ENCODE measurements at regions not wholly inside any gene's neighbourhood (a gene's known extent, or its start where the extent isn't known, plus 50 kb on each side); places are given as distances from the start of the nearest gene placed in this dataset.

GRCh38 chr6:6376845-6377244, 56.4 kb upstream of the F13A1 start:
- Histone ChIP-seq H3K27ac (ENCODE audit: low read depth in 1 of 2, low read length in 2 of 2) (no peak overlapping the region), H3K4me3 (ENCODE audit: low read depth in 1 of 3, low read length in 3 of 3) (no peak overlapping the region), H3K9ac (ENCODE audit: low read depth in 1 of 2, low read length in 2 of 2) (no peak overlapping the region), H3K27me3 (ENCODE audit: control insufficient read depth in 4 of 4, insufficient read depth in 4 of 4, low read length in 3 of 4) (no peaks in the 10 kb centered on the region), H3K9me3 (ENCODE audit: control insufficient read depth in 4 of 4, low read length in 3 of 4) (no peaks in the 10 kb centered on the region), H3K36me3 (ENCODE audit: control insufficient read depth in 4 of 4, insufficient read depth in 3 of 4, low read depth in 1 of 4, low read length in 3 of 4) (no peaks in the 10 kb centered on the region), H3K4me1 (ENCODE audit: control insufficient read depth in 4 of 4, insufficient read depth in 4 of 4, low read length in 3 of 4) (no peaks in the 10 kb centered on the region)
- DNase-seq (ENCODE audit: low spot score): no peak
- 63% methylated on average over 6 of the region's 6 CpGs for WGBS
- TF ChIP-seq SP1 (IDR thresholded peaks at IDR 0.05) (no peak), RAD21 (IDR thresholded peaks at IDR 0.05) (peak; percentile 45 to 64)

GRCh38 chr6:6377621-6378020, 57.2 kb upstream of the F13A1 start:
- H3K36me3 ChIP-seq (ENCODE audit: control insufficient read depth in 4 of 4, insufficient read depth in 3 of 4, low read depth in 1 of 4, low read length in 3 of 4): no peaks in the 10 kb centered on the region
- H3K9me3 ChIP-seq (ENCODE audit: control insufficient read depth in 4 of 4, low read length in 3 of 4): no peaks in the 10 kb centered on the region
- H3K4me1 ChIP-seq (ENCODE audit: control insufficient read depth in 4 of 4, insufficient read depth in 4 of 4, low read length in 3 of 4): no peaks in the 10 kb centered on the region
- H3K27me3 ChIP-seq (ENCODE audit: control insufficient read depth in 4 of 4, insufficient read depth in 4 of 4, low read length in 3 of 4): no peaks in the 10 kb centered on the region
- no peak overlapping the region for H3K4me3 ChIP-seq (ENCODE audit: low read depth in 1 of 3, low read length in 3 of 3)
- H3K27ac ChIP-seq (ENCODE audit: low read depth in 1 of 2, low read length in 2 of 2): no peak overlapping the region
- no peak overlapping the region for H3K9ac ChIP-seq (ENCODE audit: low read depth in 1 of 2, low read length in 2 of 2)
- WGBS: 86% methylated on average over 6 of the region's 6 CpGs
- DNase-seq (ENCODE audit: low spot score): no peak
- TF ChIP-seq EGR1 (IDR thresholded peaks at IDR 0.05; ENCODE audit: low read depth in 2 of 2) (no peak), TAF1 (conservative IDR thresholded peaks at IDR 0.05) (no peak), CTCF (IDR thresholded peaks at IDR 0.05; ENCODE audit: low read depth, low read length, missing input control) (no peak), YY1 (IDR thresholded peaks at IDR 0.05) (no peak), FOXA2 (IDR thresholded peaks at IDR 0.05) (no peak), MAX (IDR thresholded peaks at IDR 0.05) (no peak)

- Histone ChIP-seq H3K9ac (ENCODE audit: low read depth in 1 of 2, low read length in 2 of 2) (no peak overlapping the region), H3K4me3 (ENCODE audit: low read depth in 1 of 3, low read length in 3 of 3) (no peak overlapping the region), H3K9me3 (ENCODE audit: control insufficient read depth in 4 of 4, low read length in 3 of 4) (no peaks in the 10 kb centered on the region), H3K36me3 (ENCODE audit: control insufficient read depth in 4 of 4, insufficient read depth in 3 of 4, low read depth in 1 of 4, low read length in 3 of 4) (no peaks in the 10 kb centered on the region), H3K4me1 (ENCODE audit: control insufficient read depth in 4 of 4, insufficient read depth in 4 of 4, low read length in 3 of 4) (no peaks in the 10 kb centered on the region), H3K27me3 (ENCODE audit: control insufficient read depth in 4 of 4, insufficient read depth in 4 of 4, low read length in 3 of 4) (no peaks in the 10 kb centered on the region), H3K27ac (ENCODE audit: low read depth in 1 of 2, low read length in 2 of 2) (no peak overlapping the region)
- TF ChIP-seq FOXA2 (IDR thresholded peaks at IDR 0.05) (no peak), FOXA1 (IDR thresholded peaks at IDR 0.05) (no peak), ZBTB33 (IDR thresholded peaks at IDR 0.05) (no peak), NR2F2 (IDR thresholded peaks at IDR 0.05) (no peak), JUND (IDR thresholded peaks at IDR 0.05) (no peak), EGR1 (IDR thresholded peaks at IDR 0.05; ENCODE audit: low read depth in 2 of 2) (no peak), TAF1 (conservative IDR thresholded peaks at IDR 0.05) (no peak), YY1 (IDR thresholded peaks at IDR 0.05) (no peak), GABPA (IDR thresholded peaks at IDR 0.05 in 1 of 2, conservative IDR thresholded peaks at IDR 0.05 in 1 of 2) (no peak), ATF3 (IDR thresholded peaks at IDR 0.05) (no peak), MAX (IDR thresholded peaks at IDR 0.05) (no peak), SP1 (IDR thresholded peaks at IDR 0.05) (no peak)
- WGBS: 92% methylated on average over 5 of the region's 5 CpGs
- no peak for DNase-seq (ENCODE audit: low spot score)
Observed at GRCh38 chr6:6379573-6379972, 59.1 kb upstream of the F13A1 start.

Data from liver (tissue), 8 donors.